ENCODE measurements at regions not wholly inside any gene's neighbourhood (a gene's known extent, or its start where the extent isn't known, plus 50 kb on each side); places are given as distances from the start of the nearest gene placed in this dataset.
A peak's percentile ranks its signal among the peaks of the same experiment; 100 is the strongest.
"Not testable (repeated sequence)": the region's sequence is repeated elsewhere in the genome, so short reads cannot be mapped to it uniquely, and the experiment has no call there.

- no peak for DNase-seq
- intact Hi-C loops (cut with DNase I), result no loop called here
Measured at GRCh38 chr5:62043289-62044280, 262.4 kb upstream of the KIF2A start.

GRCh38 chr5:62044989-62045388 lies 261.0 kb upstream of the KIF2A start:
- DNase-seq, result no peak
- intact Hi-C loops (cut with DNase I), result no loop called here

- DNase-seq, result no peak
- intact Hi-C loops (cut with DNase I), result no loop called here
Measured at GRCh38 chr5:62046191-62046590, 259.8 kb upstream of the KIF2A start.

GRCh38 chr5:62051747-62052146 lies 254.3 kb upstream of the KIF2A start:
- DNase-seq, result peak in 1 of 10 donors; percentile 43
- intact Hi-C loops (cut with DNase I), result no loop called here

GRCh38 chr5:62059960-62060359 lies 246.0 kb upstream of the KIF2A start:
- no peak for DNase-seq
- intact Hi-C loops (cut with DNase I), result no loop called here

GRCh38 chr5:62065050-62065449 lies 241.0 kb upstream of the KIF2A start:
- intact Hi-C loops (cut with DNase I), result no loop called here

GRCh38 chr5:62066761-62067277 lies 239.2 kb upstream of the KIF2A start:
- no peak for DNase-seq
- intact Hi-C loops (cut with DNase I), result no loop called here

More at GRCh38 chr5:62065050-62065449, 241.0 kb upstream of the KIF2A start:
- DNase-seq, result no peak

GRCh38 chr5:62068554-62068953 lies 237.5 kb upstream of the KIF2A start:
- no peak for DNase-seq
- intact Hi-C loops (cut with DNase I), result no loop called here

GRCh38 chr5:62077387-62077786 lies 228.6 kb upstream of the KIF2A start:
- DNase-seq, result no peak
- intact Hi-C loops (cut with DNase I), result no loop called here

- DNase-seq, result no peak
- intact Hi-C loops (cut with DNase I), result no loop called here
Measured at GRCh38 chr5:62077823-62078550, 228.0 kb upstream of the KIF2A start.

GRCh38 chr5:62082370-62082801 lies 223.6 kb upstream of the KIF2A start:
- DNase-seq, result no peak
- intact Hi-C loops (cut with DNase I), result no loop called here

- peak in 6 of 10 donors; percentile 8 to 76 (median 14) for DNase-seq
- intact Hi-C loops (cut with DNase I), result no loop called here
Measured at GRCh38 chr5:62083247-62083646, 222.8 kb upstream of the KIF2A start.

GRCh38 chr5:62083661-62084060 lies 222.3 kb upstream of the KIF2A start:
- DNase-seq, result no peak
- intact Hi-C loops (cut with DNase I), result no loop called here

- DNase-seq, result peak in 3 of 10 donors; percentile 10 to 24 (median 11)
Measured at GRCh38 chr5:62084391-62084790, 221.6 kb upstream of the KIF2A start.

GRCh38 chr5:62090953-62091352 lies 215.1 kb upstream of the KIF2A start:
- no peak for DNase-seq
- intact Hi-C loops (cut with DNase I), result no loop called here

More at GRCh38 chr5:62084391-62084790, 221.6 kb upstream of the KIF2A start:
- intact Hi-C loops (cut with DNase I), result no loop called here

GRCh38 chr5:62093411-62093810 lies 212.6 kb upstream of the KIF2A start:
- intact Hi-C loops (cut with DNase I), result no loop called here
- no peak for DNase-seq

- intact Hi-C loops (cut with DNase I), result no loop called here
- peak; percentile 40 to 93 (median 56) for DNase-seq
Measured at GRCh38 chr5:62093976-62094375, 212.0 kb upstream of the KIF2A start.

GRCh38 chr5:62097361-62097760 lies 208.6 kb upstream of the KIF2A start:
- DNase-seq, result no peak

GRCh38 chr5:62100201-62100600 lies 205.8 kb upstream of the KIF2A start:
- DNase-seq, result no peak
- intact Hi-C loops (cut with DNase I), result no loop called here

More at GRCh38 chr5:62097361-62097760, 208.6 kb upstream of the KIF2A start:
- intact Hi-C loops (cut with DNase I), result no loop called here

GRCh38 chr5:62103863-62104262 lies 202.1 kb upstream of the KIF2A start:
- intact Hi-C loops (cut with DNase I); DNase-seq: not testable (repeated sequence)

- no peak for DNase-seq
- intact Hi-C loops (cut with DNase I), result no loop called here
Measured at GRCh38 chr5:62111428-62111827, 194.6 kb upstream of the KIF2A start.

Data from posterior cingulate gyrus (tissue), 11 donors.